Testis (tissue), 2 donors: ENCODE measurements at regions not wholly inside any gene's neighbourhood (a gene's known extent, or its start where the extent isn't known, plus 50 kb on each side); places are given as distances from the start of the nearest gene placed in this dataset.

Source experiments
- CTCF ChIP-seq, 3 experiments: fragments of 450-650 bp in 2 of 3; fragments of 200-600 bp in 1 of 3; sonication (generic) in 1 of 3; IDR thresholded peaks; one replicate each; pipeline ENCODE4 v1.5.1; 2016 to 2019; ENCODE audit warnings: antibody characterized with exemption in 3 of 3, mild to moderate bottlenecking in 2 of 3, moderate library complexity in 1 of 3
- POLR2A ChIP-seq: fragments of 450-650 bp; IDR thresholded peaks from one replicate; pipeline ENCODE4 v1.6.1; 2017; ENCODE audit warnings: antibody characterized with exemption, mild to moderate bottlenecking, moderate library complexity

- TF ChIP-seq CTCF (IDR thresholded peaks at IDR 0.05) (no peak), POLR2A (no peak)
These were observed 94.7 kb upstream of the FAM78B start for GRCh38 chr1:166261511-166261910.
